Astrocyte (in vitro differentiated cells and primary cell): ENCODE measurements at regions not wholly inside any gene's neighbourhood (a gene's known extent, or its start where the extent isn't known, plus 50 kb on each side); places are given as distances from the start of the nearest gene placed in this dataset.

ENCODE experiments used
- CTCF ChIP-seq: IDR thresholded peaks from 2 replicates; pipeline ENCODE4 v1.5.1; 2011; ENCODE audit warnings: low read depth, mild to moderate bottlenecking, inconsistent platforms, low read length, moderate library complexity; ENCODE audit not compliant: insufficient read depth
- EZH2 ChIP-seq: IDR thresholded peaks from 2 replicates; pipeline ENCODE4 v1.6.1; 2012; ENCODE audit warnings: mild to moderate bottlenecking, low read length, inconsistent platforms; ENCODE audit not compliant: insufficient read depth

- TF ChIP-seq CTCF (no peak), EZH2 (no peak)
Observed at GRCh38 chr3:177665122-177665808, 468.0 kb upstream of the TBL1XR1 start.
